Left cardiac atrium (tissue), 4 donors: ENCODE measurements at regions not wholly inside any gene's neighbourhood (a gene's known extent, or its start where the extent isn't known, plus 50 kb on each side); places are given as distances from the start of the nearest gene placed in this dataset.

Experiments used
- ATAC-seq, 2 donors: fragments of 200-7000 bp; cut with Tn5 transposase; one replicate each; pipeline ENCODE4 v1.9.1; 2020; ENCODE audit warnings: mild to moderate bottlenecking in 2 of 2, moderate library complexity in 2 of 2
- DNase-seq: peaks from one replicate; pipeline ENCODE4 v3.0.0-alpha.2; 2020
- intact Hi-C, 2 donors: fragments of 100-400 bp; cut with DNase I; formaldehyde crosslinking; loops; one replicate each; pipeline versions ENCODE4 v1.14.1 to v1.15.1; 2022 to 2023
- donor health status: DM: no; HTN: yes; CAD: no.
- donor health status: DM: no; HTN: yes; CAD: no; lungs with severe emphysema.
- donor health status: DM: yes; HTN: yes; CAD: no.
- donor health status: Dilated cardiomyopathy.

DNA sequence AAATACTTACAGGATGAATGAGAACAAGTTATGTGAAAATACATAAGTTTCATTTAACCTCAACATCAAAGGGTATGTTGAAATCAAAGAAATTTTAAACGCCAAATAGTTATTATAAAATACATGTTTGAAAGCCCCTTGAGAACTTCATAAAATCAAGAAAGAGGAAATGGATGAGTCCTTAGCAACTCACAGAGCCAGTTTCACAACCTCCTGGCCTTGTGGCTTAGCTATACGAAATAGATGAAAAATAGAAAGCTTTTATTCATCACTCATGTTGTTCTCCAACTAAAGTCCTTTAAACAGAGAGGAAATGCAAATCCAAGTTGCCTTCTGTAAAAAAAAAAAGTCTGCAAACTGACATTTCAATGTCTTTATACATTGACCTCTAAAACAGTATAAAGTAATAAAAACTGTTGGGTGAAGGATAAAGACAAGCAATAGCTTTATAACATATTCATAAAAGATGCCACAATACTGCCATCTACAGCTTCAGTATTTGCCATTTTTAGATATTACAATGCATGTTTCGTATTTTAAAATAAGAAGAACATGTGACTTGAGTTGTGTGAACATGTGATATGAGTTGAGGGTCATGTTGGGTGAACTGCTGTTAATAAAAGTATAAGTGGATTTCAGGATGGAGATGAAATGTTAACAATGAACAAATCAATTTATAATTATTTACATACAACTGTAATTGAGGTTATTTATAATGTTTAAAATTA, 847.8 kb downstream of the MRPL39 start:
- intact Hi-C loops, result no loop called here
- DNase-seq (no peak), ATAC-seq (no peak)

GRCh38 chr21:24738063-24738462, 869.2 kb downstream of the MRPL39 start:
- ATAC-seq (no peak), DNase-seq (no peak)
- intact Hi-C loops, result no loop called here

GRCh38 chr21:24737296-24737850, 869.9 kb downstream of the MRPL39 start:
- intact Hi-C loops, result no loop called here
- DNase-seq (no peak), ATAC-seq (no peak)

GRCh38 chr21:24730661-24731060, 876.6 kb downstream of the MRPL39 start:
- intact Hi-C loops, result no loop called here
- no peak for ATAC-seq
- no peak for DNase-seq

DNA sequence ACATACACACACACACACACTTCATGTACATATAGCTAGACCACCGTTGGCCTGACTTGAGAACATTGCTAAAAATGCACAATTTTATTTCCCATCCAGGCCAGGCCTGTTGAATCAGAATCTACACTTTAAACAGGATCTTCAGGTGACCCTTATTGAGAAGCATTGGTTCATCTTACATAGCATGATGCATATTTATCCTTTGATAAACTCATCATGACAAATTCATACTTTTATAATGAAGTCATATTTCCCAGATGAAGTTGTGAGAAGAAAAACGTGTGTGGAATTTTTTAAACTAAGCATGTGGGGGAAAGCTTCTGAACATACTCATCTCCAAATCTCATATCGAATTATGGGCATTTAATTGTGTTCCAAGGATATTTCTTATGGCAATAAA, 877.7 kb downstream of the MRPL39 start:
- DNase-seq, result no peak
- no peak for ATAC-seq
- intact Hi-C loops, result no loop called here

DNA sequence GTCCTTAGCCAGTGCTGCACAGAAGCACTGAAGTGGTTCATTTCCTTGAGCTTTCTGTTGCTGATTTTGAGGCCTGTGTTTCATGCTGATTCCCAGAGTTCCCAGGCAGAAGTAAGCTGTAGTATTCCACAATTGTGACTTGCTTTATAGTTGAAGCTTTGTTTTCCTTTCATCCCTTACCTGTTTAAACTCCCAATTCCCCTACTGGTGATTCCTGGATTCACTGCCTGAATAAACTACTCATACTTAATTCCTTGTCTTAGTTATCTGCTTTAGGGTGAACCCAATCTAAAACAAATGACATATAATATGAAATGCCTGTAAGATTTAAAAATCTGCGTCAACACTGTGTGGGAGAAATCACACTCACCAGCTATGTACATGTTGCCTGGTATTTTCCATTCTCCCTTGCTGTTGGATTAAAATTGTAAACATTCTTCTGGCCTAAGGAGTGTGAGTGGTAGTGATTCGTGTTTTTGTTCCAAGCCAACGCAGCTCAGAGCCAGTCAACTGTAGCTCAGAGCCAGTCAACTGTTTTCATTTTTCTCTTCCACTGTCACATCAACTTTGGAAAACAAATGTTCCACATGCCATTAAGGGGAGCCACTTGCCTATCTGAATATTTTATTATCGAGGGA, 879.4 kb downstream of the MRPL39 start:
- intact Hi-C loops, result no loop called here
- no peak for DNase-seq
- ATAC-seq, result peak in 1 of 2 donors; percentile 24

DNA sequence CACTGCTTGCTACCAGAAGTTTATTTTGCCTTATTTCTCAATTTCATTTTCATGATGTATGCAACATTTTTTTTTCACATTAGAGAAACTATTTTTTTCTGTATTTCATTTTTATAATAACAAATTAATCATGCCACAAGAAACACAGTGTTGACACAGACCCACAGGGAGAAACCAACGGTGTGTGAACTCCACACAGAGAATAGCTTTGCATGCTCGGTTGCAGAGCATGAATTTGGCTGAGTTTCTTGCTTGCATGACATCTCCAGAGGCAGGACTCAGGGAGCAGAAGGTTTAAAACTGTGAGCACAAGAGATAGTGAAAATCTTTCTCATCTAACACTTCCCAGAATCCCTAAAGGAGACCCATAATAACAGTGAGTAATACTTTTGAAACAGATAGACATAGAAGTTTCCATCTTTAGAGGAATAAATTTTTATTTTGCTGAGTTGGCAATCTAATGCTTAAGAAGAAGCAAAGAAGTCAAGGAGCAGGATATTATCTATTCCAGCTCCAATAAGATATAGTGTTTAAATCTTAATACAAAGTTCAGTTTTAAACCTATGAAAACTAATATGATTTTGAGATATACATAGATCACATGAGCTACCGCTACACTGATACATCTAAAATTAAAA, 890.9 kb downstream of the MRPL39 start:
- intact Hi-C loops, result no loop called here
- no peak for DNase-seq
- ATAC-seq, result no peak

- DNase-seq (no peak), ATAC-seq (peak in 1 of 2 donors; percentile 34)
- intact Hi-C loops, result no loop called here
These were observed 892.6 kb downstream of the MRPL39 start for GRCh38 chr21:24714646-24715200.

DNA sequence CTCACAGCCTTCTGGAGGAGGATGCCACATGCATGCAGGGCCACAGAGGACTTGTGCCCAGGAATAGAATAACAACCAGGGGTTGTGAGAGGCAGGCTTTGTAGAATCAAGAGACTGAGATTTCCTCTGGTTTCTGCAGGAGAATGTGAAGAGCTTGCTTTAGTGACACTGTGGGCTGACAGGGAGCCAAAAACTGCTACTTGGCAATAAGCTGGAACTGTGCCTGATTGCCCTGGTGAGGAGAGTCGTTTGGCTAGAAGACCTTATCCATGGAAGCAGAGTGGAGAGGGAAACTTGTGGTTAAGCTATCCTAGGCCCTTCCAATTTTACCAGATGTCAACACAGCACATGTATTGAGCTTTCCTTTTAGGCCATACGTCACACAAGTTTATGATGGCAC, 902.1 kb downstream of the MRPL39 start:
- intact Hi-C loops, result no loop called here
- ATAC-seq (no peak), DNase-seq (no peak)

GRCh38 chr21:24693779-24694178, 913.5 kb downstream of the MRPL39 start:
- ATAC-seq, result no peak
- DNase-seq, result no peak
- intact Hi-C loops, result no loop called here

DNA sequence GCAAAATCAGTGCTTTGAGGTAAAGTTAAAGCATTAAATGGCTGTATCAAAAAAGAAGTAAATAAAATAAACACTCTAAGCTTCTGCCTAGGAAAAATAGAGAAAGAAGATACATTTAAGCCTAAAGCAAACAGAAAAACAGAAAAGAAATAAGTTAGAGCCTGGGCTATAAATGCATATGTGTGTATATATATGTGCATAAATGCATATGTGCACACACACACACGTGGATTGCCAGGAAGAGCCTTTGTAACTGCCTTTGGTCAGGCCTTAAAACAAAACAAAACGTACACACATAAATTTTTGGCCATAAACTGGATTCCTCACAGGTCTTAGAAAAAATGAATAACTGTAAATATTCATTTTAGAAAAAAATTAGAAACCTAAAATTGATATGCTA, 925.8 kb downstream of the MRPL39 start:
- intact Hi-C loops, result no loop called here
- ATAC-seq (no peak), DNase-seq (no peak)

GRCh38 chr21:24671901-24672300, 935.4 kb downstream of the MRPL39 start:
- intact Hi-C loops, result no loop called here
- ATAC-seq (no peak), DNase-seq (no peak)

- DNase-seq, result no peak
- no peak for ATAC-seq
- intact Hi-C loops, result no loop called here
These were observed 948.4 kb downstream of the MRPL39 start for GRCh38 chr21:24658926-24659325.

GRCh38 chr21:24658026-24658425, 949.3 kb downstream of the MRPL39 start:
- intact Hi-C loops, result no loop called here
- DNase-seq (no peak), ATAC-seq (no peak)

GRCh38 chr21:24649691-24650090, 957.6 kb downstream of the MRPL39 start:
- intact Hi-C loops, result no loop called here
- no peak for DNase-seq
- ATAC-seq, result no peak

DNA sequence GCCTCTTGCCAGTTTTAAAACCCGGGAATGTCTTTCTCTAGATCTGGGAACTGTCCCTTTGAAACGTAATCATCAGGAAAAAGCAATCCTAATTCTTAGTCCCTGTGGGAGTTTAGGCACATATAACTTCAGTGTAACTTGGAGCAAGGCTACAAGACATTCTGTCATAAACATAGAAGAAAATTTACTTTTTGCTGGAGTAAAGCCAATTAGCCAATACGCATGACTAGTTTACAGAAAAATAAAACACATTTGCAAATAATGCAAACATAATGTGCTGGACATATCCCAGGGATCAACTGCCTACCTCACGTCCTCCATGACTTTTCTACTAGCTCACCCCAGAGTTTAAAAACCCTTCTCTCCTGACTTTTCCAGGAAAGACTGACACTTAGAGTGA, 970.6 kb downstream of the MRPL39 start:
- ATAC-seq (no peak), DNase-seq (no peak)
- intact Hi-C loops, result no loop called here

- no peak for ATAC-seq
- intact Hi-C loops, result no loop called here
- DNase-seq, result no peak
These were observed 972.5 kb downstream of the MRPL39 start for GRCh38 chr21:24634749-24635148.

DNA sequence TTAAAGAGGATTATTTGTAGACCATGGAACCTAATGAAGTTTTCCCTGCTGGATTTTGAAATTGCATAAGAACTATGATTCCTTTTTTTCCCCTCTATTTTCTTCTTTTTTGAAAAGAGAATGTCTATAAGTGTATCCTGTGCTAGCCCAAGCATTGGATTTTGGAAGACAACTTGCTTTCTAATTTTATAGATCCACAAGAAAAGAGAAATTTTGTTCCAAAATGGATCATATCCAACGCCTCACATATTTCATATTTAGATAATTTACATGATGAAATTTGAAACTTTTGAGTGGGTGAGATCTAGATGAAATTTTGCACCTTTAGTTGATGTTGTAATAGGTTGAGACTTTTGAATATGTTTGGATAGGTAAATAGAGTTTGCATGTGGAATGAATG, 978.7 kb downstream of the MRPL39 start:
- ATAC-seq, result no peak
- intact Hi-C loops, result no loop called here
- no peak for DNase-seq

DNA sequence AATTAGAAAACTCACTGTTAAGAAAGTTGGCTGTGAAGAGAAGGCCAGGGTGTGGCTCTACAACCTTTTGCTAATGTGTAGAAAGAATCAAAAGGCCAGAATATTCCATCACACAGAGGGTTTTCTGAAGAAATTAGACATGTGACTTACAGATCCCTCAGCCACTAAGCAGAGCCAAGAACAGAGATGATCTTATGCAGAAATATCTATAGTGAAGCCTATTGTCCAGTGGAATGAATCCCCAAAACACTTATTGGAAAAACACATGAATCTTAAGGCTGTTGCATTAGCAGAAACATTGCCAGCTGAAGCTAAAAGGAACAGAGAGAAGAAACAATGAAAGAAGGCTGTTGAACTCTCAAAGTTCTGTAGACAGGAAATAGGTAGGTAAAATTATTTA, 979.2 kb downstream of the MRPL39 start:
- intact Hi-C loops, result no loop called here
- DNase-seq (no peak), ATAC-seq (no peak)

- ATAC-seq (no peak), DNase-seq (no peak)
- intact Hi-C loops, result no loop called here
These were observed 989.5 kb downstream of the MRPL39 start for GRCh38 chr21:24617819-24618218.
